GM21723 (cell line): ENCODE measurements at regions not wholly inside any gene's neighbourhood (a gene's known extent, or its start where the extent isn't known, plus 50 kb on each side); places are given as distances from the start of the nearest gene placed in this dataset.

Source experiments
- ATAC-seq: cut with Tn5 transposase; IDR thresholded peaks from one replicate; pipeline ENCODE4 v1.9.1; 2021; ENCODE audit warnings: mild to moderate bottlenecking, moderate library complexity; ENCODE audit not compliant: unreplicated experiment

DNA sequence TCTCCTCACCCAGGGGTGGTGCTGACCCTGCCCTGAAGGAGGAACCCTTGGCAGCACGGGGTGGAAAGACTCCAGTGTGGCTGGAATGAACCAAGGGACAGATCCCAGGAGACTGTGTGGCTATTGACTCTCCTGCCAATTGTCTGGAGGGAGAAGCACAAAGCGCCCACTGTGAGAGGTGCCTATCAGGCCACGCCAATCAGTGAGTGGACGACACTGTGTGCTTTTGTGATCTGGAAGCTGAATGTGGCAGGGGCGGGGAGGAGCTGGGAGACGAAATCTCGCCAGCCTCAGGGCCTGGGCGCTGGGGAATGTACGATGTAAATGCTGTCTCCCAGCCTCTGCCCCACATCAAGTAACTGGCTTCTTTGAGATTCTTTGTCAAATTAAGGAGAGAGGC is 167.1 kb downstream of the ZBTB18 start:
- no peak for ATAC-seq

DNA sequence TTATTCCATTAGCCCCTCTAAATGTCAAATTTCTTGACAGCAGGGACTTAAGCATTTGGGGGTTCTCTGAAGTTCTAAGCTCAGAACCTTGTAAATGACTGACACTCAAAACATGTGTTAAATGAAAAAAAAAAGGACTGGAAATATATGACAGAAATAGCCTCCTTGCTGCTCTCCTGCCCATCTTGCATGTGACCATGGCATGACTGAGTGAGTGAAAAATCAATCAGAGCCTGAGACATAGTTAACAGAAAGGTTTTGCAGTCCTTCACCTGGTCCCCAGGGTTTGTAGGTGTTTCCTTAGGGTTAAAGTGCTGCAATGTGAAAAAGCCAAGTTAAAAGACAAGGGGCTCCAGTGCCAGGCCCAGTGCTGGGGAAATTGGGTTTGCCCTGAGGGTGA is 168.1 kb downstream of the ZBTB18 start:
- no peak for ATAC-seq

DNA sequence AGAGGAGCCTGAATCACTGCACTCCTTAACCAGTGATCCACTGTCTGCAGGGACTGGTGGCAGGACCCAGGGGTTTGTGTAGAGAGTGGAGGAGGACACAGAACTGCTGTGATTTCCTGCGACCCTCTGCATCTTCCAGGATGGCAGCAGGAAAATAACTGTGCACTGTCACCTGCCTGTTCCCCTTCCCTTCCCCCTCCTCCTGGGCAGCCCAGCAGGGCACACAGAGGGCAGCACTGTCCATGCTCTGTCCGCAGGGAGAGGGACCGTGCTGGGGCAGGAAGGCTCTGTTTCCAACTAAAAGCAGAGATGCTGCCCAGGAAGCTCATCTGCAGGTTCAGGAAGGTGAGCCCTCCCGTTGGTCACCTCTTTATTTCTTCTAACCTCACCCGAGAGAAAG is 168.7 kb downstream of the ZBTB18 start:
- ATAC-seq, result no peak

- ATAC-seq, result no peak
Observed at GRCh38 chr1:244220410-244220809, 169.3 kb downstream of the ZBTB18 start.

- ATAC-seq, result no peak
Observed at GRCh38 chr1:244221991-244222390, 170.9 kb downstream of the ZBTB18 start.

- ATAC-seq, result no peak
Observed at GRCh38 chr1:244224487-244225430, 173.7 kb downstream of the ZBTB18 start.

DNA sequence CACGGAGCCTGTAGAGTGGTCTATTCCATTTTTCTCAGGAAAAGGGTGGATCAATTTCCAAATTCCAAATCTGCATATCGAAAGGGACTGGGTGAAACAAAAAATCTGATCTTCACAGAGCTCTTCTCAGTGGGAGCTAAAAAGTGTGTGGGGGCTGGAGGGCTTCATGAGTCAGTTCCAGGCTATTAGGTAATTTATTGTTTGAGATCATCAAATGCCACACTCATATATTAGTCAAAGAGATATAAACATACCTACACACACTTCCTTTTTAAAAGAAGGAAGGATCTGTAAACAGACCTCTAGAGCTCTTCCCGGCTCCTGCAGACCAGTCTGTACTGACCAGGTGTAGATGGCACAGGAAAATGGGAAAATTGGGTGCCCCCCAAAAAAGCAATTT is 175.4 kb downstream of the ZBTB18 start:
- no peak for ATAC-seq

DNA sequence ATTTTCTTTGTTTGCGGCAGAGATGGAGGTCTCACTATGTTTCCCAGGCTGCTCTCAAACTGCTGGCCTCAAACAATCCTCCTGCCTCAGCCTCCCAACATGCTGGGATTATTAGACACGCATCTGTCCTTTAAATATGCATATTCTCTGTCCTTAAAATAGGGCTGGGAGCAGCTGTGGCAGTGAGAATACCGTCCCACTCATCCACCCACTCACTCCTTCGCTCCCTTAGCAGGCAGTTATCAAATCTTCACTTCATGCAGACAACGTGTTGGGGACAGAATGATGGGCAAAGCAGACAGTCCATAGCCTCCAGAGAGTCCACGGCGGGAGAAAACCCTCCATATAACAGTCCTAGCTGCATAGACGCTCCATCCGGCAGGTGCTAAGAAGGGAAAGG is 179.4 kb downstream of the ZBTB18 start:
- no peak for ATAC-seq

DNA sequence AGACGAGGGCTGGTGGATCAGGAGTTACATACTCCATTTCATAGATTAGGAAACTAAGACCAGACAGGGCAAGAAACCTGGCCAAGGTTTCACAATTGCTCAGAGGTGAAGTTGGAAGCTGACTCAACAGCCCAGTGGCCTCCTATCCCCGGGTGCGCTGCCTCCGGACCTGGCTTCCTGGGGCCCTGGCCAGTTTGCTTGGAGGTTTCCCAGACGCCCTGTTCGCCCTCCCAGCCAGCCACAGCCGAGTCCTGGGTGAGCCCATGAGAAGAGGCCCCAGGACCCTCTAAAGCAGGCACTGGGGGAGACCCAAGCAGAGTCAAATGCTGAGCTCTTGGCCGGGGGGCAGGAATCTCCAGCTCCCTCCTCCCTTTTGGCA is 180.1 kb downstream of the ZBTB18 start:
- ATAC-seq, result no peak

DNA sequence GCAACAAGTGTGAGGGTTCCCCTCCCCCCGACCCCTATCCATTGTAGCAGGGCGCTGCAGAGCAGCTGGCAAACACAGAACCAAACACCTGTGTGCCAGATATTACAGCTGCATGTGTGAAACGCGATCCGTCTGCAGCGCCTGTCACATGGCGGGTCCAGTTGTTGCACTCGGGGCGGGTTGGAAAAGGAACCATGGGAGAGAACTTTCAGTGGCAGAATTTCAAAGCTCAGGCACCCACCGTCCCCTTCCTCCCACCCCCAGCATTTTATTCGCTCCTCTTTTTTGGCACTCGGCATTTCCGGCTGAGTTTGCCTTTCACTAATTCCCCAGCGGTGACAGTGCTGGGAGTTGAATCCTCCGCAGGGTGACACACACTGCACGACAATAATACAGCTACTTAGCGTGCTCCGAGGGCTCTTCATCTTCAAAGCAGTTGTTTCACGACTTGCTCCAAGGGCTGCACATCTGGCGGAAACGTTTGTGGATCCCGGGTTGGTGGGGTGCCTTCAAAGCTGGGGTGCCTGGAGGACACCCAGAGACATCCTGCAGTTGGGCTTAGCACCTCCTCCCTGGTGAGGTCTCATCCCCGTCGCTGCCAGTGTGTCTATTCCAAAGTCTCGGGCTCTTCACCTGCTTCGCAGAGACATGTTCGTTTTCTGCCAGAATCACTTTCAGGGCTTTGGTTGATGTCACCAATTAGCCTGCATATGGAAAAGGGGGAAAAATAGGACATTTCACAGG is 180.7 kb downstream of the ZBTB18 start:
- no peak for ATAC-seq

GRCh38 chr1:244234009-244234643 is 183.0 kb downstream of the ZBTB18 start:
- no peak for ATAC-seq

DNA sequence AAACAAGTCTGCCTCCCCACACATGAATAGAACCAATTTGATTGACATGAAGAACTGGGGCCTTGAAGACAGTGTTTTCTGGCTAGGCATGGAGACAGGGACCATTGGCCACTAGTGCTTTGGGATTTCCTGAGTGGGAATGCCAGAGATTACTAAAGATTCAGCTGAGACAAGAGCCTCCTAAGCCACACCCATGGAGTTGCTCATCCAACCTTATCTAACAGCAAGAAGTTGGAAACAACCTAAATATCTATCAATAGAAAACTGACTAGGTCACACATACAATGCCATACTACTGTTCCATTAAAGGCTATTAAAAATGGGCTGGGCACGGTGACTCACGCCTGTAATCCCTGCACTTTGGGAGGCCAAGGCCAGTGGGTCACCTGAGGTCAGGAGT is 184.1 kb downstream of the ZBTB18 start:
- no peak for ATAC-seq

- ATAC-seq, result no peak
Observed at GRCh38 chr1:244236101-244236500, 185.0 kb downstream of the ZBTB18 start.

DNA sequence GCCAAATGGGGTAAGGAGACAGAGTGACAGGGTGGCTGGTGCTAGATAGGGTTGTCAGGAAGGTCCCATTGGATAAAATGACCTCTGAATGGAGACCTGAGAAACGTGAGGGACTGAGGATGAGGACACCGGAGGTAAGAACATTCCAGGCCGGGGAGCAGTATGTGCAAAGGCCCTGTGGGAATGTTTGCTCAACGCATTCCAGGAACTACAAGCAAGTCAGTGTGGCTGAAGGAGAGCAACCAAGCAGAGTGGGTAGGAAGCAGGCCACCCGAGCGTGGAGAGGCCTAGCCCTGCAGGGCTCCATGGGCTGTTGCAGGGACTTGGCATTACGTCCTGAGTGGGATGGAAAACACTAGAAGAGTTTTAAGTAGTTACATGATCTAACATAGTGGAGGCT is 185.6 kb downstream of the ZBTB18 start:
- ATAC-seq, result no peak

DNA sequence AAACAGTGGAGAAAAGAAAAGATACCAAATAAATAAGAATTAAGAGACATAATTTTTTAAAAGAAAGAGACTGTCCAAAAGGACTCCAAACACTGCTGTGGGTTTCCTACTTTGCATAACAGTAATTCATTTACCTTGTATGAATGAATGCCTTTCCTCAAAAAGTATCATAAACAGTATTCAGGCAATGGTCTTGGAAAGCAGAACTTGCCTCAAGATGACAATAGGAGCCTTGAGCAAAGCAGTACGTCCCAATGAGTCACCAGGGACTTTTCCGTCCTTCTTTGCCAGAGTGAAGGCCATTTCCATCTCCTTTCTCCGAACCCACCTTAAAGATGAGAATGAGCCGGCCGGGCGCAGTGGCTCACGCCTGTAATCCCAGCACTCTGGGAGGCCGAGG is 186.4 kb downstream of the ZBTB18 start:
- no peak for ATAC-seq

GRCh38 chr1:244239261-244239770 is 188.2 kb downstream of the ZBTB18 start:
- ATAC-seq, result peak; percentile 47

GRCh38 chr1:244241438-244241837 is 190.4 kb downstream of the ZBTB18 start:
- ATAC-seq, result no peak

GRCh38 chr1:244242446-244242845 is 191.4 kb downstream of the ZBTB18 start:
- ATAC-seq, result peak; percentile 60

DNA sequence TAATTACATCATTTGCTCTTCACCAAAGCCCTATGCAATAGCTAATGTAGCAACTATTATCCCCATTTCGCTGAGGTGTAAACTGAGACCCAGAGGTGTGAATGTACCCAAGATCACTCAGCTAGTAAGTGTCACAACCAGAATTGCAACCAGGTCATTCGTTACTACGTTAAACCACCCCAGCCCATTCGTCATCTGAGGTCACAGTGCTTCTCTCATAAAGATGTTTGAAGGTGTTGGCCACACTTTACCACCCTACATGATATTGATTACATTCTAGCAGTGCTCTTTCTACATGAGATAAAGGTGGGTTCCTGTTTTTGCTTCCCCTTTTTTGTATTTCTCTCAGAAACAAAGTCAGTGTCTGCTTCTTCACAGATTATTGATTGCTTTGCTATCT is 195.3 kb downstream of the ZBTB18 start:
- no peak for ATAC-seq

DNA sequence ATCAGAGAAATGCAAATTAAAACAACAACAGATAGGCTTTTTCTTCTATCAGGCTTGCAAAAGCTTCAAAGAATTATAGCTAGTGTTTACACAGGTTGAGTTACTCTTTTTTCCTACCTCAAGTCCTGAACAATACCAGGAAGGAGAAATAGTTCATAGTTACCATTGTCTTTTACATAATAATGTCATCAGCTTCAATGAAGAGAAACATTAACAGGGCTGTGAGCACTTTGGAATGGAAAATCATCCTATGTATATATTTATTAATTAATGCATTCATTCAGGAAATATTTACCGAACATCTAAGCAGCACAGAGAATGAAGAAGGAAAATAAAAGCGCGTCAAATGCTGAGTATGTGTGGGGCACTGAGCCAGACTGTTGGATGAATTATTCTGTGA is 197.3 kb downstream of the ZBTB18 start:
- ATAC-seq, result no peak

DNA sequence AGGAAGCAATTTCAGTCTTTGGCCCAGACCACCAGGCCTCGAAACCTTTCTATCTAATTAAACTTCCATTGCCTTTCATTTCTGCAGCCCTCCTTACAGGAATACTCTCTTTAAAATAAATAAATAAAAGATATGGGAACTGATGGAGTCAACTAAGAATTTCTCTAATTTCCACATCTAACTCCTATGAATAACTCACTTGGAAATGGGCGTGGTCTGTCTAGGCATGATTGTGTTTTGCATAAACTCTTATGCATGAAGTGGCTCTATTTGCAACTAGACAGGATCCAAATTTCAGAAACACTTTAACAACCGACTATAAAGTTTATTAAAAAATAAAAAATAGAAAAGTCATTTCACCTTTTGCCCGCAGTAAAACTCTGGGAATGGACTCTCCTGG is 199.5 kb downstream of the ADSS2 start:
- ATAC-seq, result no peak
